ENCODE measurements at regions not wholly inside any gene's neighbourhood (a gene's known extent, or its start where the extent isn't known, plus 50 kb on each side); places are given as distances from the start of the nearest gene placed in this dataset.

DNA sequence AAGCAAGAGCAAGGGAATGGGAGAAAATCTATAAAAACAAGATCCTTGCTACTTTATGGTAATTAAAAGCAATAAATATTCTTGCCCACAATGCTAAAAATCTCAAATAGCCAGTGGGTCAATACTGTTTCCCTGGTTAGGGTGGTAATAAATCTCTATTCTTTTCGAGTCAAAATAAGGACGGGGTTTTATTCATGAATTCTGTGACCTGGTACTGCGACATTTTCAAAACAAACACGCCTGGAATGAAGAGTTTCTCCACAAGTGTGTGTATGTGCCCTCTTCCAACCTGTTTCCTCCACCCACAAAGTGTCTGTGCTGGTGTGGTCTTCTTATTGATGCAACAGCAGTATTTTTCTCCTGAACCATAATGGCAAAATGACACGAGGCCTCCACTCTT lies 358.8 kb upstream of the BRINP1 start:
- Histone ChIP-seq H3K4me3 (no peak overlapping the region), H3K27ac (ENCODE audit: low read depth in 1 of 2, low read length in 1 of 2) (no peak overlapping the region), H3K27me3 (ENCODE audit: control insufficient read depth in 3 of 3, insufficient read depth in 3 of 3, low read length in 2 of 3) (no peaks in the 10 kb centered on the region), H3K4me1 (ENCODE audit: control insufficient read depth in 5 of 5, insufficient read depth in 5 of 5, low read length in 5 of 5) (no peaks in the 10 kb centered on the region), H3K9ac (ENCODE audit: insufficient read depth in 1 of 2, low read length in 2 of 2) (no peak overlapping the region), H3K9me3 (ENCODE audit: control insufficient read depth in 4 of 4, insufficient read depth in 3 of 4, low read length in 3 of 4) (peaks cover 0 to 3% (median 0%) of the 10 kb centered on the region in 4 donors), H3K36me3 (ENCODE audit: control insufficient read depth in 4 of 4, insufficient read depth in 4 of 4, low read length in 4 of 4) (no peaks in the 10 kb centered on the region)
- TF ChIP-seq, protein P1, sequence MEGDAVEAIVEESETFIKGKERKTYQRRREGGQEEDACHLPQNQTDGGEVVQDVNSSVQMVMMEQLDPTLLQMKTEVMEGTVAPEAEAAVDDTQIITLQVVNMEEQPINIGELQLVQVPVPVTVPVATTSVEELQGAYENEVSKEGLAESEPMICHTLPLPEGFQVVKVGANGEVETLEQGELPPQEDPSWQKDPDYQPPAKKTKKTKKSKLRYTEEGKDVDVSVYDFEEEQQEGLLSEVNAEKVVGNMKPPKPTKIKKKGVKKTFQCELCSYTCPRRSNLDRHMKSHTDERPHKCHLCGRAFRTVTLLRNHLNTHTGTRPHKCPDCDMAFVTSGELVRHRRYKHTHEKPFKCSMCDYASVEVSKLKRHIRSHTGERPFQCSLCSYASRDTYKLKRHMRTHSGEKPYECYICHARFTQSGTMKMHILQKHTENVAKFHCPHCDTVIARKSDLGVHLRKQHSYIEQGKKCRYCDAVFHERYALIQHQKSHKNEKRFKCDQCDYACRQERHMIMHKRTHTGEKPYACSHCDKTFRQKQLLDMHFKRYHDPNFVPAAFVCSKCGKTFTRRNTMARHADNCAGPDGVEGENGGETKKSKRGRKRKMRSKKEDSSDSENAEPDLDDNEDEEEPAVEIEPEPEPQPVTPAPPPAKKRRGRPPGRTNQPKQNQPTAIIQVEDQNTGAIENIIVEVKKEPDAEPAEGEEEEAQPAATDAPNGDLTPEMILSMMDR (IDR thresholded peaks at IDR 0.05; ENCODE audit: control extremely low read depth, extremely low read depth) = no peak
- 72 to 78% methylated on average over 5 of the region's 5 CpGs for WGBS, 2 donors
- no peak for ATAC-seq (ENCODE audit: insufficient read depth, low FRiP score)
- no peak for DNase-seq

DNA sequence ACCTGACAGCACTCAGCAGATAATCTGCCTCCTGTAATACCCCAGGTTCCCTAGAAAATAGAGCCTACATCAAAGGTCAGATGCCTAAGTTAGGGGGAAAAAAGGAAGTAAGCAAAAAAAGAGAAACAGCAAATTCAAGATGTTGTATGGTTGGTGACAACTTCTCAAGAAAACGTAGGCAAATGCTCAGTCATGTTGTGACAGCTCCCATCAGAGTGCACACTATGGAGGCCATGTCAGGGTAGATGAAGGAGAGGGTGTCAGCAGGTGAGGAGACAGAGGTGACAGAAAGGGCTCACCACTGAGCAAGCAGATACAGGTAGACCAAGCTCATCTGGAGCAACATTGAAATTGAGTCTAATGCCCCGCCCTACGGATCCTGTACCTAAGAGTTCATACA lies 356.8 kb upstream of the BRINP1 start:
- 87% methylated on average over 3 of the region's 3 CpGs for WGBS, 2 donors
- ATAC-seq (ENCODE audit: insufficient read depth, low FRiP score) = no peak
- H3K9ac ChIP-seq (ENCODE audit: insufficient read depth in 1 of 2, low read length in 2 of 2) = no peak overlapping the region
- H3K27ac ChIP-seq (ENCODE audit: low read depth in 1 of 2, low read length in 1 of 2) = no peak overlapping the region
- no peak overlapping the region for H3K4me3 ChIP-seq
- DNase-seq = no peak
- no peaks in the 10 kb centered on the region for H3K36me3 ChIP-seq (ENCODE audit: control insufficient read depth in 4 of 4, insufficient read depth in 4 of 4, low read length in 4 of 4)
- no peaks in the 10 kb centered on the region for H3K27me3 ChIP-seq (ENCODE audit: control insufficient read depth in 3 of 3, insufficient read depth in 3 of 3, low read length in 2 of 3)
- H3K9me3 ChIP-seq (ENCODE audit: control insufficient read depth in 4 of 4, insufficient read depth in 3 of 4, low read length in 3 of 4) = peaks cover 0 to 3% (median 0%) of the 10 kb centered on the region in 4 donors
- TF ChIP-seq, protein P1 (IDR thresholded peaks at IDR 0.05; ENCODE audit: control extremely low read depth, extremely low read depth) = no peak
- no peaks in the 10 kb centered on the region for H3K4me1 ChIP-seq (ENCODE audit: control insufficient read depth in 5 of 5, insufficient read depth in 5 of 5, low read length in 5 of 5)

DNA sequence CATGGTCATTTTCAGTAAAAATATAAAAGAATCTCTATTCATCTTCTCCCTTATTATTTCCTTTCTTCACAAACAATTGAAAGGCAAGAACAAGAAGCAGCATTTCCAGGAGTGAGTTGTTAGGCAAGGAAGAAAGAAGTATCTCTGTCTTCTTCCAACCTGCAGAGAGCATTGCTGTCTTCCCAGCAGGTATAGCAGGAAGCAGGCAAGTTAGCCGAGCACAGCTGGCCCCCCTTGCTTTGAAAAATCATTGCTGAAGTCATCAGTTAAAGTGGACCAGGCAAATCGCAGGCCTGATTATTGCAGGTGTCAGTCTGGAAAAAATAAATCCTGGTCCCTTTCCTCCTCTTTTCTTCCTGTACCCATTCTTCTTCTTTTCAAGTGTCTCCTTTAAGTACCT lies 353.1 kb upstream of the BRINP1 start:
- Histone ChIP-seq H3K9ac (ENCODE audit: insufficient read depth in 1 of 2, low read length in 2 of 2) (no peak overlapping the region), H3K27me3 (ENCODE audit: control insufficient read depth in 3 of 3, insufficient read depth in 3 of 3, low read length in 2 of 3) (no peaks in the 10 kb centered on the region), H3K36me3 (ENCODE audit: control insufficient read depth in 4 of 4, insufficient read depth in 4 of 4, low read length in 4 of 4) (no peaks in the 10 kb centered on the region), H3K27ac (ENCODE audit: low read depth in 1 of 2, low read length in 1 of 2) (no peak overlapping the region), H3K4me3 (no peak overlapping the region), H3K9me3 (ENCODE audit: control insufficient read depth in 4 of 4, insufficient read depth in 3 of 4, low read length in 3 of 4) (peaks cover 0 to 3% (median 0%) of the 10 kb centered on the region in 4 donors), H3K4me1 (ENCODE audit: control insufficient read depth in 5 of 5, insufficient read depth in 5 of 5, low read length in 5 of 5) (no peaks in the 10 kb centered on the region)
- DNase-seq = no peak
- WGBS, 2 donors = 40 to 51% methylated on average over 2 of the region's 2 CpGs
- TF ChIP-seq, protein P1 (IDR thresholded peaks at IDR 0.05; ENCODE audit: control extremely low read depth, extremely low read depth) = no peak
- no peak for ATAC-seq (ENCODE audit: insufficient read depth, low FRiP score)

DNA sequence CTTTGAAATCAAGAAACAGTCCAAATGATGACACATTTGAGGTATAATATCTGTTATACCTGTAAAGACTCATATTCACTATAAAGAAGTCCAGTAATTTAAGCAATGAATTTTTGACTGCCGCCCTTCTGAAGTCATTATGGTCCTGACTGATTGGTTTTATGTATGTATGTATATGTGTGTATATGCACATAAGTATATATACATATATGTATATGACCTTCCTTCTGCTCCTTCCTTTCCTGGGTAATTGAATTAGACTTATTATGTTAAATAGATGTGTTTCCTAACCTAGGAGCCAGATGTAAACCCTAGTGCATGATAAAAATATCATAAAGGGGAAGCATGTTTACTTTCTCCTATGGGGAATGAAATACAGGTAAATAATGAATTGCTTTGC lies 343.1 kb upstream of the BRINP1 start:
- no peak overlapping the region for H3K9ac ChIP-seq (ENCODE audit: insufficient read depth in 1 of 2, low read length in 2 of 2)
- H3K4me1 ChIP-seq (ENCODE audit: control insufficient read depth in 5 of 5, insufficient read depth in 5 of 5, low read length in 5 of 5) = no peaks in the 10 kb centered on the region
- H3K27me3 ChIP-seq (ENCODE audit: control insufficient read depth in 3 of 3, insufficient read depth in 3 of 3, low read length in 2 of 3) = no peaks in the 10 kb centered on the region
- no peak overlapping the region for H3K4me3 ChIP-seq
- ATAC-seq (ENCODE audit: insufficient read depth, low FRiP score) (no peak), DNase-seq (no peak)
- H3K27ac ChIP-seq (ENCODE audit: low read depth in 1 of 2, low read length in 1 of 2) = no peak overlapping the region
- TF ChIP-seq, protein P1 (IDR thresholded peaks at IDR 0.05; ENCODE audit: control extremely low read depth, extremely low read depth) = no peak
- no peaks in the 10 kb centered on the region for H3K9me3 ChIP-seq (ENCODE audit: control insufficient read depth in 4 of 4, insufficient read depth in 3 of 4, low read length in 3 of 4)
- no peaks in the 10 kb centered on the region for H3K36me3 ChIP-seq (ENCODE audit: control insufficient read depth in 4 of 4, insufficient read depth in 4 of 4, low read length in 4 of 4)
- WGBS, 2 donors = 79 to 97% methylated on average over 1 of the region's 1 CpG

Measured in lung (tissue), 11 donors.